Activated T-helper 1 cell treated with anti-CD3 and anti-CD28 coated beads, Interleukin-2, amount 50 U/mL, for 16 hours (primary cell): ENCODE measurements at regions not wholly inside any gene's neighbourhood (a gene's known extent, or its start where the extent isn't known, plus 50 kb on each side); places are given as distances from the start of the nearest gene placed in this dataset.
"Not testable (repeated sequence)": the region's sequence is repeated elsewhere in the genome, so short reads cannot be mapped to it uniquely, and the experiment has no call there.

Experiments
- DNase-seq, 2 donors: peaks; one replicate each; pipeline ENCODE4 v3.0.0-alpha.2; 2020; ENCODE audit warnings: low read depth in 1 of 2, low spot score in 1 of 2

- DNase-seq, result no peak
These were observed 56.3 kb upstream of the SPEF2 start for GRCh38 chr5:35561396-35561795.

- DNase-seq, result no peak
These were observed 59.9 kb upstream of the SPEF2 start for GRCh38 chr5:35557748-35558147.

GRCh38 chr5:35557199-35557598 lies 60.5 kb upstream of the SPEF2 start:
- DNase-seq, result no peak

- no peak for DNase-seq
These were observed 63.6 kb upstream of the SPEF2 start for GRCh38 chr5:35554016-35554415.

GRCh38 chr5:35545190-35545589 lies 72.5 kb upstream of the SPEF2 start:
- DNase-seq, result no peak

- no peak for DNase-seq
These were observed 74.3 kb upstream of the SPEF2 start for GRCh38 chr5:35543408-35543807.

- DNase-seq, result no peak
These were observed 77.7 kb upstream of the SPEF2 start for GRCh38 chr5:35540002-35540401.

GRCh38 chr5:35538198-35538931 lies 79.3 kb upstream of the SPEF2 start:
- no peak for DNase-seq

GRCh38 chr5:35533156-35533555 lies 84.5 kb upstream of the SPEF2 start:
- no peak for DNase-seq

GRCh38 chr5:35531553-35531952 lies 86.1 kb upstream of the SPEF2 start:
- DNase-seq, result not testable (repeated sequence)

GRCh38 chr5:35518104-35518503 lies 99.6 kb upstream of the SPEF2 start:
- no peak for DNase-seq

- no peak for DNase-seq
These were observed 101.4 kb upstream of the SPEF2 start for GRCh38 chr5:35516271-35516670.

- DNase-seq, result no peak
These were observed 104.1 kb upstream of the SPEF2 start for GRCh38 chr5:35513612-35514011.

- DNase-seq, result no peak
These were observed 115.5 kb upstream of the SPEF2 start for GRCh38 chr5:35502206-35502605.

GRCh38 chr5:35488791-35489190 lies 128.9 kb upstream of the SPEF2 start:
- DNase-seq, result no peak

- DNase-seq, result no peak
These were observed 129.6 kb upstream of the SPEF2 start for GRCh38 chr5:35488055-35488454.

- DNase-seq, result no peak
These were observed 130.2 kb upstream of the SPEF2 start for GRCh38 chr5:35487233-35488025.

GRCh38 chr5:35485487-35485886 lies 132.2 kb upstream of the SPEF2 start:
- DNase-seq, result no peak

GRCh38 chr5:35484241-35484640 lies 133.4 kb upstream of the SPEF2 start:
- DNase-seq, result no peak

- DNase-seq, result no peak
These were observed 133.9 kb upstream of the SPEF2 start for GRCh38 chr5:35483780-35484179.

- DNase-seq, result no peak
These were observed 134.5 kb upstream of the SPEF2 start for GRCh38 chr5:35483191-35483590.

GRCh38 chr5:35482167-35482755 lies 135.4 kb upstream of the SPEF2 start:
- no peak for DNase-seq
